Immature natural killer cell (primary cell): ENCODE measurements at regions not wholly inside any gene's neighbourhood (a gene's known extent, or its start where the extent isn't known, plus 50 kb on each side); places are given as distances from the start of the nearest gene placed in this dataset.

ENCODE experiments used
- DNase-seq, 3 donors: peaks; one replicate each; pipeline ENCODE4 v3.0.0; 2022; ENCODE audit warnings: mixed read lengths in 1 of 3
- H3K27ac Mint-ChIP-seq, 6 donors: one replicate each; pipeline ENCODE4 v1.8.0; 2020; ENCODE audit warnings: mixed read lengths in 6 of 6, mild to moderate bottlenecking in 5 of 6, inconsistent platforms in 4 of 6, moderate library complexity in 3 of 6
- H3K27me3 Mint-ChIP-seq, 3 donors: one replicate each; pipeline ENCODE4 v1.8.0; 2020 to 2021; ENCODE audit warnings: low read depth in 3 of 3, mild to moderate bottlenecking in 3 of 3, mixed read lengths in 3 of 3, moderate library complexity in 3 of 3, inconsistent platforms in 1 of 3
- H3K36me3 Mint-ChIP-seq, 3 donors: one replicate each; pipeline ENCODE4 v1.8.0; 2020; ENCODE audit warnings: mixed read lengths in 3 of 3, inconsistent platforms in 2 of 3, mild to moderate bottlenecking in 2 of 3
- H3K4me1 Mint-ChIP-seq, 2 donors: one replicate each; pipeline ENCODE4 v1.8.0; 2020; ENCODE audit warnings: inconsistent platforms in 2 of 2, mild to moderate bottlenecking in 2 of 2, mixed read lengths in 2 of 2, moderate library complexity in 1 of 2
- H3K4me3 Mint-ChIP-seq, 5 donors: one replicate each; pipeline ENCODE4 v1.8.0; 2020; ENCODE audit warnings: mild to moderate bottlenecking in 5 of 5, mixed read lengths in 5 of 5, inconsistent platforms in 3 of 5, moderate library complexity in 3 of 5
- H3K9me3 Mint-ChIP-seq, 6 donors: one replicate each; pipeline ENCODE4 v1.8.0; 2020; ENCODE audit warnings: mild to moderate bottlenecking in 6 of 6, mixed read lengths in 6 of 6, inconsistent platforms in 4 of 6, moderate library complexity in 3 of 6

DNA sequence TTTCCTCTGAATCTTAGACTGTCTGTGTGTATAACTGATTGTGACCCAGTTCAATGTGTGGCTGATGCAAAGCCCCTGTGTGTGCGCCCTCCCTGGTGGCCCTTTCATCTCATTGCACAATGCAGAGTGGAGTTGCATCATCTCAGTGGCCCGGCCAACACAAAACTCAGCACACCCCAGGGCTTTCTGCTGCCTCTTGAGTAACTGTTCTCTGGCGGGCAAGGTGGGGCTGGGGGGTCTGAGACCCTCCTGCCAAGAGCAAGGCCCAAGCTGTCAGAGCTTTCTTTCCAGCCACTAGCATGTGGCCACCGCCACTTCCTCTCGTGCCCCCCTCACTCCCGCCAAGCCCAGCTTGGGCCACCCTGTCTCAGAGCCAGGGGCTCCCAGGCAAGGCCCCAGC is 80.7 kb upstream of the ALDH1L1 start:
- no peak overlapping the region for H3K4me3 Mint-ChIP-seq
- no peaks in the 10 kb centered on the region for H3K36me3 Mint-ChIP-seq
- no peak for DNase-seq
- no peaks in the 10 kb centered on the region for H3K9me3 Mint-ChIP-seq
- H3K27me3 Mint-ChIP-seq: peaks cover under 1 to 8% (median 7%) of the 10 kb centered on the region in 3 donors
- H3K4me1 Mint-ChIP-seq: peaks cover 0 to 16% of the 10 kb centered on the region in 2 donors
- no peak overlapping the region for H3K27ac Mint-ChIP-seq

DNA sequence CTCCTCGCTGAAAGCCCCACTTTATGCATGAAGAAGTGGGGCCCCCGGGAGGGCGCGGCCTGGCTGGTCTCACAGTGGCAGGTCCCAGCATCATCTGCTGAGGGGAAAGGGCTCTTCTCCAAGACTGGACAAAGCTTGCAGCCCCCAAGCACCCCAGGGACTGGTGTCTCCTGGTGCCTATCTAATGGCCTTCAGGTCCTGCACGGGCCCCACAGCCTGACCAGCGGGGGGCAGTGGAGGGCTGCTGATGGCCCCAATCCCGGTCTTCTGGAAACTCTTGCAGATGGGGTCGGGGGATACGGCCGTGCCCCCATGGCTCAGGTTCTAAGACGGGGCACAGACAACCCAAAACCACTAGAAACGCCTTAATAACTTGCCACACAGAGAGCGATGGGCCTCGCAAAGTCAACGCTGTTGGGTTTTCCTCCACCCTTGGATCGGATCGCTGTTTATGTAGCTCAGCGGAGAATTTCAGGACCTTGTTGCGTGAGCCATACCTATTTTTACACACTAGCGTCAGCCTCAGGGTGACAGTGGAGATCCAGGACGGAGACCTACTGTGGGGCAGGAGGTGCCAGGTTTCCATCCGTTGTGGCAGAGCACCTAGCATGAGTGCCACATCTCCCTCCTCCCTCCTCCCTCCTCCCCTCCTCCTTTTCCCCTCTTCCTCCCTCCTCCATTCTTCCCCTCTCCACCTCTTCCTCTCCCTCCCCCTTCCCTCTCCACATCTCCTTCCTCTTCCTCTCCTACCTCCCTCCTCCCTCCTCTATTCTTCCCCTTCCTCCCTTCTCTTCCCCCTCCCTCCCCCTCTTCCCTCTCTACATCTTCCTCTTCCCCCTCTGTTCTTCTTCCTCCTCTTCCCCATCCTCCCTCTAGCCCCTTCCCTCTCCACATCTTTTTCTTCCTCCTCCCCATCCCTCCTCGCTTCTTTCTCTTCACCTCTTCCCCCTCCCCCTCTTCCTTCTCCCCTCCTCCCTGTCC is 79.3 kb upstream of the ALDH1L1 start:
- H3K4me1 Mint-ChIP-seq: peaks cover 0 to 16% of the 10 kb centered on the region in 2 donors
- no peaks in the 10 kb centered on the region for H3K9me3 Mint-ChIP-seq
- H3K27me3 Mint-ChIP-seq: peaks cover 0 to 6% (median 4%) of the 10 kb centered on the region in 3 donors
- no peak overlapping the region for H3K4me3 Mint-ChIP-seq
- H3K36me3 Mint-ChIP-seq: no peaks in the 10 kb centered on the region
- no peak for DNase-seq
- H3K27ac Mint-ChIP-seq: no peak overlapping the region

- Mint-ChIP-seq H3K27me3 (peaks cover 0 to 6% (median 4%) of the 10 kb centered on the region in 3 donors), H3K4me1 (peaks cover 0 to 16% of the 10 kb centered on the region in 2 donors), H3K36me3 (no peaks in the 10 kb centered on the region), H3K9me3 (no peaks in the 10 kb centered on the region), H3K27ac (peak overlapping the region in 2 of 6 donors; percentile 55 to 61), H3K4me3 (no peak overlapping the region)
- DNase-seq: peak in 1 of 3 donors; percentile 11
Measured at GRCh38 chr3:126258670-126259069, 78.3 kb upstream of the ALDH1L1 start.

DNA sequence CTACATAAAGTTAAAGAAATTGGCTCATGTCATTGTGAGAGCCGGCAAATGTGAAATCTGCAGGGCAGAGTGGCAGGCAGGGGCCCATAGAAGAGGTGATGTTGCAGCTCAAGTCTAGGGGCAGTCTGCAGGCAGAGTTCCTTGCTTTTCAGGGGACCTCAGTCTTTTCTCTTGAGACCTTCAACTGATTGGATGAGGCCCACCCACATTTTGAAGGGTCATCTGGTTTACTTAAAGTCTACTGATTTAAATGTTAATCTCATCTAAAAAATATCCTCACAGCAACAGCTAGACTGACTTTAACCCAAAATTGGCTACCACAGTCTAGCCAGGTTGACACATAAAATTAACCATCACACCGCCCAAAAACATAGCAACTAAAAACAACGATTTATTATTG is 77.6 kb upstream of the ALDH1L1 start:
- no peaks in the 10 kb centered on the region for H3K36me3 Mint-ChIP-seq
- peaks cover 0 to 16% of the 10 kb centered on the region in 2 donors for H3K4me1 Mint-ChIP-seq
- no peak for DNase-seq
- H3K27ac Mint-ChIP-seq: no peak overlapping the region
- no peak overlapping the region for H3K4me3 Mint-ChIP-seq
- H3K27me3 Mint-ChIP-seq: peaks cover 0 to 6% (median 4%) of the 10 kb centered on the region in 3 donors
- H3K9me3 Mint-ChIP-seq: no peaks in the 10 kb centered on the region

- no peak overlapping the region for H3K4me3 Mint-ChIP-seq
- no peak for DNase-seq
- H3K27ac Mint-ChIP-seq: no peak overlapping the region
- no peaks in the 10 kb centered on the region for H3K9me3 Mint-ChIP-seq
- H3K36me3 Mint-ChIP-seq: no peaks in the 10 kb centered on the region
- peaks cover 0 to 6% (median 2%) of the 10 kb centered on the region in 3 donors for H3K27me3 Mint-ChIP-seq
- peaks cover 0 to 16% of the 10 kb centered on the region in 2 donors for H3K4me1 Mint-ChIP-seq
Measured at GRCh38 chr3:126257174-126257573, 76.8 kb upstream of the ALDH1L1 start.

DNA sequence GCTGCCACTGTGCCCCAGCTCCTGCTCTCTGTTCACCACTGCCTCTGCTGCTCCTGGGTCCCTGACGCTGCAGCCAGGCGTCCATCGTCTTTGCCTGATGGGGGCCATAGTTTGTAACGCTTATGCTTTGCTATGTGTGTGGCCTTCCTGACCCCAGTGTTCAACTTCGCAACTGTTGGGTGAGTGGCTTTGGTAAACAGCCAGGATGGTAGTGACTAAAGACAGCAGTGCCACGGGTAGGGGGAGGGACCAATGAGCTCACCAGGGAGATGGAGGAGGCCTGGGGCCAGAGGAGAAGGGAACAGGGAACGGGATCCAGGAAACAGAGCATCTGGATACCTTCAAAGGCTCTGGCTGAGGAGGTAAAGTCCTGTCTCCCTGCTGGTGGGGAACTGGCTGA is 75.9 kb upstream of the ALDH1L1 start:
- H3K27ac Mint-ChIP-seq: no peak overlapping the region
- peaks cover 0 to 13% of the 10 kb centered on the region in 2 donors for H3K4me1 Mint-ChIP-seq
- H3K9me3 Mint-ChIP-seq: no peaks in the 10 kb centered on the region
- H3K27me3 Mint-ChIP-seq: peaks cover 0 to 1% (median 0%) of the 10 kb centered on the region in 3 donors
- no peak overlapping the region for H3K4me3 Mint-ChIP-seq
- no peak for DNase-seq
- no peaks in the 10 kb centered on the region for H3K36me3 Mint-ChIP-seq

- no peak overlapping the region for H3K4me3 Mint-ChIP-seq
- DNase-seq: no peak
- H3K27ac Mint-ChIP-seq: no peak overlapping the region
- H3K9me3 Mint-ChIP-seq: no peaks in the 10 kb centered on the region
- peaks cover 0 to 4% of the 10 kb centered on the region in 2 donors for H3K4me1 Mint-ChIP-seq
- H3K27me3 Mint-ChIP-seq: peaks cover 0 to 4% (median 1%) of the 10 kb centered on the region in 3 donors
- H3K36me3 Mint-ChIP-seq: no peaks in the 10 kb centered on the region
Measured at GRCh38 chr3:126253072-126253471, 72.7 kb upstream of the ALDH1L1 start.

DNA sequence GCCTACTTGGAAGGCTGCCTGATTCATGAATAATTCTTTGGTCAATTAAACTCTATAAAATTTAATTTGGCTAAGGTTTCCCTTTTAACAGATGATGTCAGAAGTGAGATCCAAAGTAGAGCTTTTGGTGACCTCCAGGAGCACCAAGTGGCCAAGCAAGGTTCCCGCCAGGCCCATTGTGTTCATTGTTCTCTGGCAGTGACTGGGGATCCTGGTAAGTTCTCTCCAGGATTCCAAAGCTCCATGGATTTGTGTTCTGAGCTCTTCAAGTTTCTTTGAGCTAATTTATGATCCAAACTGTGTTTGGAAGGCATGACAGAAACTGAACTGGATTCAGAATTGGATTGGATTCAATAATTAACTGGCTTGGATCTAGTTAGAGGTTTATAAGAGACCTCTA is 72.0 kb upstream of the ALDH1L1 start:
- Mint-ChIP-seq H3K27ac (no peak overlapping the region), H3K27me3 (peaks cover under 1 to 4% (median 3%) of the 10 kb centered on the region in 3 donors), H3K36me3 (no peaks in the 10 kb centered on the region), H3K4me3 (no peak overlapping the region), H3K4me1 (no peaks in the 10 kb centered on the region), H3K9me3 (peaks cover 0 to 1% (median 0%) of the 10 kb centered on the region in 6 donors)
- DNase-seq: no peak

DNA sequence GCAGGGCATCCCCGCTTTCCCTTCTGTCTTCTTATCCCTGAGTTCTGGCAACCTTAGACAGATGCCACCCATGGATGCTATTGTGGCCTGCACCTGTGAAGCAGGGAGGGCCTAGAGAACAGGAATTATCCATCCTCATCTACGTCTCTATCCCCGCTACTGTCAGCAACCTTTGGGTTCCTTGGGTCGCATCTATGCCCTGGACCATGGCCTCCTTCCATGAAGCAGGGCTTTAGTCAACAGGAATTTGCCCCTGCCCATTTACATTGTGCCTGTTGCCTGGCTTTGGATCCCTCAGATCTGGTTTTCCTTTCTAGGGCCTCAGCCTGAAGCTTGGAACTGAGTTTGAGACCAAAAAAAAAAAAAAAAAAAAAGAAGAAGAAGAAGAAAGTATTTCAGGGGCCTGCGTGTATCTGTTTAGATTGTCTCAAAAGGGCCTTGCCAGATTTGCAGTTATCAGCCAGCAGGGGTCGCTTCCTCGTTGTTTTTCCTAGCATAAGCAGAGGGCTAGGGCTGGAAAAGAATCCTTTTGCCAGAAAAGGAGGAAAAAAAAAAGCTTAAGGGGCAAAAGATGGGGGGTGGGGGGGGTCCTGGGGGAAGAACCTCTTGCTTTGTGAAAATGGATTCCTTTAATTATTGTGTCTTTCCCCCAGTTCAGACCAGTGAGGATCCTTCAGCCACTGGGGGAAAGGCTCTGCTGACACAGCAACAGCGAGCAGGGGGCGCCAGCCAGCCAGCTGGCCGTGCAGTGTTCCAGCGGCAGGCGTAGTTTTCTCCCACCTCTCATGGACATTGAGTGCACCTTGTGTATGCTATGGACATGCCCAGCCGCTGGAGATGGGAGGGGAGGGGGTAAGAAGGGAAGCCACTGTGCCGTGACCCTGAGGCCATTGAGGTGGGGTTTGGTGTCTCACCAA is 65.7 kb upstream of the ALDH1L1 start:
- H3K27ac Mint-ChIP-seq: no peak overlapping the region
- no peak overlapping the region for H3K4me3 Mint-ChIP-seq
- H3K27me3 Mint-ChIP-seq: peaks cover 5% of the 10 kb centered on the region in 3 donors
- no peaks in the 10 kb centered on the region for H3K4me1 Mint-ChIP-seq
- no peak for DNase-seq
- peaks cover 0 to 2% (median 0%) of the 10 kb centered on the region in 6 donors for H3K9me3 Mint-ChIP-seq
- no peaks in the 10 kb centered on the region for H3K36me3 Mint-ChIP-seq
